WTC11 (cell line): ENCODE measurements at regions not wholly inside any gene's neighbourhood (a gene's known extent, or its start where the extent isn't known, plus 50 kb on each side); places are given as distances from the start of the nearest gene placed in this dataset.

Experiments
- ATAC-seq: fragments of 200-7000 bp; cut with Tn5 transposase; 2 replicates; pipeline ENCODE4 v1.10.0; 2021; ENCODE audit warnings: mild to moderate bottlenecking, moderate library complexity
- CTCF ChIA-PET: fragments of 300-600 bp; sonication (Branson Sonifier 250); formaldehyde crosslinking; loops from one replicate; lab custom pipeline; 2021; ENCODE audit warnings: antibody characterized with exemption; lab: Charles Lee
- POLR2A ChIA-PET: fragments of 350-600 bp; sonication (Branson Sonifier 250); formaldehyde crosslinking; loops from one replicate; lab custom pipeline; 2021; ENCODE audit warnings: antibody characterized with exemption; lab: Charles Lee
- DNase-seq: peaks from one replicate; pipeline ENCODE4 v3.0.0; 2021; ENCODE audit warnings: low spot score
- H3K27ac Mint-ChIP-seq: 2 replicates; pipeline ENCODE4 v1.8.0; 2021; ENCODE audit warnings: mixed read lengths
- H3K27me3 Mint-ChIP-seq: 2 replicates; pipeline ENCODE4 v1.8.0; 2021; ENCODE audit warnings: low read depth, mild to moderate bottlenecking, moderate library complexity, mixed read lengths
- H3K36me3 Mint-ChIP-seq: 2 replicates; pipeline ENCODE4 v1.8.0; 2021; ENCODE audit warnings: mixed read lengths
- H3K4me1 Mint-ChIP-seq: 2 replicates; pipeline ENCODE4 v1.8.0; 2022; ENCODE audit warnings: mixed read lengths
- H3K4me3 Mint-ChIP-seq: 2 replicates; pipeline ENCODE4 v1.8.0; 2021; ENCODE audit warnings: mild to moderate bottlenecking, moderate library complexity, mixed read lengths
- H3K9me3 Mint-ChIP-seq: 2 replicates; pipeline ENCODE4 v1.8.0; 2021; ENCODE audit warnings: mixed read lengths
- AR ChIP-seq: fragments of 250-450 bp; sonication (Bioruptor Pico); IDR thresholded peaks from 2 replicates; pipeline ENCODE4 v1.9.0; 2021; ENCODE audit warnings: mild to moderate bottlenecking
- ATF2 ChIP-seq: sonication (generic); formaldehyde crosslinking; IDR thresholded peaks from 2 replicates; pipeline ENCODE4 v1.8.1; 2022; ENCODE audit warnings: low read depth, missing genetic modification reagents, borderline replicate concordance
- ATF6 ChIP-seq: sonication (generic); formaldehyde crosslinking; IDR thresholded peaks from 2 replicates; pipeline ENCODE4 v1.8.1; 2023; ENCODE audit warnings: mild to moderate bottlenecking, missing genetic modification reagents
- CBFB ChIP-seq: sonication (generic); formaldehyde crosslinking; IDR thresholded peaks from 2 replicates; pipeline ENCODE4 v1.8.1; 2022; ENCODE audit warnings: mild to moderate bottlenecking, low read depth, missing genetic modification reagents
- E2F5 ChIP-seq: sonication (generic); formaldehyde crosslinking; IDR thresholded peaks from 2 replicates; pipeline ENCODE4 v1.8.1; 2022; ENCODE audit warnings: mild to moderate bottlenecking, moderate library complexity, missing genetic modification reagents
- ESRRA ChIP-seq: sonication (generic); formaldehyde crosslinking; IDR thresholded peaks from 2 replicates; pipeline ENCODE4 v1.8.1; 2022; ENCODE audit warnings: mild to moderate bottlenecking, missing genetic modification reagents, borderline replicate concordance
- FOXK1 ChIP-seq: sonication (generic); formaldehyde crosslinking; IDR thresholded peaks from 2 replicates; pipeline ENCODE4 v1.8.0; 2022; ENCODE audit warnings: mild to moderate bottlenecking, moderate library complexity, missing genetic modification reagents
- GRHL2 ChIP-seq: fragments of 250-450 bp; sonication (Bioruptor Pico); IDR thresholded peaks from 2 replicates; pipeline ENCODE4 v1.8.0; 2022; ENCODE audit warnings: mild to moderate bottlenecking, moderate library complexity; ENCODE audit not compliant: insufficient replicate concordance, severe bottlenecking
- MYBL2 ChIP-seq: sonication (generic); formaldehyde crosslinking; IDR thresholded peaks from 2 replicates; pipeline ENCODE4 v1.8.1; 2023; ENCODE audit warnings: mild to moderate bottlenecking, moderate library complexity, missing genetic modification reagents
- PRDM15 ChIP-seq: sonication (generic); formaldehyde crosslinking; IDR thresholded peaks from 2 replicates; pipeline ENCODE4 v1.8.0; 2022; ENCODE audit warnings: missing genetic modification reagents
- SMAD4 ChIP-seq: sonication (generic); formaldehyde crosslinking; IDR thresholded peaks from 2 replicates; pipeline ENCODE4 v1.8.0; 2022; ENCODE audit warnings: mild to moderate bottlenecking, missing genetic modification reagents
- TEAD1 ChIP-seq: sonication (generic); formaldehyde crosslinking; IDR thresholded peaks from 2 replicates; pipeline ENCODE4 v1.8.0; 2022; ENCODE audit warnings: mild to moderate bottlenecking, missing genetic modification reagents
- ZBTB21 ChIP-seq: sonication (generic); formaldehyde crosslinking; IDR thresholded peaks from 2 replicates; pipeline ENCODE4 v1.8.1; 2023; ENCODE audit warnings: mild to moderate bottlenecking, missing genetic modification reagents, borderline replicate concordance
- ZBTB43 ChIP-seq: sonication (generic); formaldehyde crosslinking; IDR thresholded peaks from 2 replicates; pipeline ENCODE4 v1.8.1; 2023; ENCODE audit warnings: mild to moderate bottlenecking, missing genetic modification reagents
- ZMAT4 ChIP-seq: fragments of 250-450 bp; sonication (Bioruptor Pico); IDR thresholded peaks from 2 replicates; pipeline ENCODE4 v1.9.0; 2021; ENCODE audit warnings: mild to moderate bottlenecking
- ZNF263 ChIP-seq: sonication (generic); formaldehyde crosslinking; IDR thresholded peaks from 2 replicates; pipeline ENCODE4 v1.8.1; 2022; ENCODE audit warnings: low read depth, mild to moderate bottlenecking, moderate library complexity, missing genetic modification reagents
- ZNF512 ChIP-seq: sonication (generic); formaldehyde crosslinking; IDR thresholded peaks from 2 replicates; pipeline ENCODE4 v1.8.1; 2022; ENCODE audit warnings: missing genetic modification reagents, borderline replicate concordance

GRCh38 chr4:149296503-149296902, 519.1 kb downstream of the IQCM start:
- no peaks in the 10 kb centered on the region for H3K36me3 Mint-ChIP-seq
- ChIA-PET CTCF (no interaction called here), POLR2A (no interaction called here)
- peaks cover 11% of the 10 kb centered on the region for H3K4me1 Mint-ChIP-seq
- DNase-seq (no peak), ATAC-seq (no peak)
- no peak overlapping the region for H3K4me3 Mint-ChIP-seq
- TF ChIP-seq ZNF512 (CRISPR knock-in tag) (no peak), AR (no peak), PRDM15 (CRISPR knock-in tag) (no peak), MYBL2 (CRISPR knock-in tag) (no peak), ESRRA (CRISPR knock-in tag) (no peak)
- no peak overlapping the region for H3K27ac Mint-ChIP-seq
- no peaks in the 10 kb centered on the region for H3K27me3 Mint-ChIP-seq
- no peaks in the 10 kb centered on the region for H3K9me3 Mint-ChIP-seq

GRCh38 chr4:149296084-149296483, 519.6 kb downstream of the IQCM start:
- H3K4me3 Mint-ChIP-seq: no peak overlapping the region
- DNase-seq: no peak
- no peaks in the 10 kb centered on the region for H3K9me3 Mint-ChIP-seq
- no peak for TF ChIP-seq TEAD1
- TF ChIP-seq GRHL2 (CRISPR knock-in tag): no peak
- TF ChIP-seq ZBTB43 (CRISPR knock-in tag): no peak
- TF ChIP-seq ZBTB21 (CRISPR knock-in tag): no peak
- ATAC-seq: no peak
- H3K4me1 Mint-ChIP-seq: peaks cover 11% of the 10 kb centered on the region
- H3K36me3 Mint-ChIP-seq: no peaks in the 10 kb centered on the region
- no peak overlapping the region for H3K27ac Mint-ChIP-seq
- ChIA-PET CTCF (no interaction called here), POLR2A (no interaction called here)
- no peaks in the 10 kb centered on the region for H3K27me3 Mint-ChIP-seq

- no peak for ATAC-seq
- no peak overlapping the region for H3K4me3 Mint-ChIP-seq
- H3K4me1 Mint-ChIP-seq: peaks cover 11% of the 10 kb centered on the region
- no peaks in the 10 kb centered on the region for H3K36me3 Mint-ChIP-seq
- DNase-seq: no peak
- ChIA-PET POLR2A (no interaction called here), CTCF (no interaction called here)
- H3K27ac Mint-ChIP-seq: no peak overlapping the region
- H3K27me3 Mint-ChIP-seq: no peaks in the 10 kb centered on the region
- peaks cover 4% of the 10 kb centered on the region; the same call in 1 of the 2 replicates for H3K9me3 Mint-ChIP-seq
- TF ChIP-seq SMAD4 (CRISPR knock-in tag) (no peak), CBFB (CRISPR knock-in tag) (no peak), ZNF263 (CRISPR knock-in tag) (no peak), ATF6 (CRISPR knock-in tag) (no peak), E2F5 (CRISPR knock-in tag) (no peak), ATF2 (CRISPR knock-in tag) (no peak), FOXK1 (CRISPR knock-in tag) (no peak), ZMAT4 (no peak)
Observed at GRCh38 chr4:149294601-149295000, 521.0 kb downstream of the IQCM start.
